ENCODE measurements at regions not wholly inside any gene's neighbourhood (a gene's known extent, or its start where the extent isn't known, plus 50 kb on each side); places are given as distances from the start of the nearest gene placed in this dataset.
A peak's percentile ranks its signal among the peaks of the same experiment; 100 is the strongest.

DNA sequence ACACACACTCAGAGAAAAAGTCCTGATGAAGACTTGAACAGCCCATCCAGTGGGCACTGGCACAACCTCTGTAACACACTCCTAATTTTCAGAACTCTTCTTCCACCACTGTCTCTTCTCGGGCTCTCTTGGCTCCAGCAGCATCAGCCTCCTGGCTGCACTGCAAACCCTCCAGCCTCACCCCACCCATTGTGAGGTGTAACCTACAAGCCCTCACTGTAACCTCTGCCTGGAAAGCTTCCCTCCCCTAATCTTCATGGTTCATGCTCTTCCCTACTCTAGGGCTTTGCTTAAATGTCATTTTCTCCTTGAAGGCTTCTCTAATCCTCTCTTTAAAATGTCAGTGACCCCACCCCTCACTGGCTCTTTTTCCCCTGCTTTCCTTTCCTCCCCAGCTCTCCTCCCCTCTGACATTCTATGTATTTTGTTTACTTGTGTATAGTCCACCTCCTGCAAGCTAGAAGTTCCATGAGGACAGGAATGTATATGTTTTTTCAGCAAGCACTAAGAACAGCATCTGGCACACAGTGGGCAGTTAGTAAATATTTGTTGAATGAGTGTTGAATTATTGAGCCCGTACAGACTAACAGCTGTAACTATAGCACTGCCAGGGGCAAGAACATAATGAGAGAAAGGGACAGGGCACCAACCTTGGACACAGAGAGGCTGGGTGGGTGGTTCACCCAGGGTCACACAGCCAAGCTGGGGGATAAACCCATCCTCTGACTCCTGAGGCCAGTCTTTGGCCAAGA lies 76.4 kb downstream of the ESM1 start:
- peak; percentile 27 for DNase-seq (ENCODE audit: low read depth)
- no peak overlapping the region for H3K4me3 ChIP-seq (ENCODE audit: low read depth, low read length)
- TF ChIP-seq, protein P1, sequence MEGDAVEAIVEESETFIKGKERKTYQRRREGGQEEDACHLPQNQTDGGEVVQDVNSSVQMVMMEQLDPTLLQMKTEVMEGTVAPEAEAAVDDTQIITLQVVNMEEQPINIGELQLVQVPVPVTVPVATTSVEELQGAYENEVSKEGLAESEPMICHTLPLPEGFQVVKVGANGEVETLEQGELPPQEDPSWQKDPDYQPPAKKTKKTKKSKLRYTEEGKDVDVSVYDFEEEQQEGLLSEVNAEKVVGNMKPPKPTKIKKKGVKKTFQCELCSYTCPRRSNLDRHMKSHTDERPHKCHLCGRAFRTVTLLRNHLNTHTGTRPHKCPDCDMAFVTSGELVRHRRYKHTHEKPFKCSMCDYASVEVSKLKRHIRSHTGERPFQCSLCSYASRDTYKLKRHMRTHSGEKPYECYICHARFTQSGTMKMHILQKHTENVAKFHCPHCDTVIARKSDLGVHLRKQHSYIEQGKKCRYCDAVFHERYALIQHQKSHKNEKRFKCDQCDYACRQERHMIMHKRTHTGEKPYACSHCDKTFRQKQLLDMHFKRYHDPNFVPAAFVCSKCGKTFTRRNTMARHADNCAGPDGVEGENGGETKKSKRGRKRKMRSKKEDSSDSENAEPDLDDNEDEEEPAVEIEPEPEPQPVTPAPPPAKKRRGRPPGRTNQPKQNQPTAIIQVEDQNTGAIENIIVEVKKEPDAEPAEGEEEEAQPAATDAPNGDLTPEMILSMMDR (conservative IDR thresholded peaks at IDR 0.05; ENCODE audit: low read depth, low read length): no peak

DNA sequence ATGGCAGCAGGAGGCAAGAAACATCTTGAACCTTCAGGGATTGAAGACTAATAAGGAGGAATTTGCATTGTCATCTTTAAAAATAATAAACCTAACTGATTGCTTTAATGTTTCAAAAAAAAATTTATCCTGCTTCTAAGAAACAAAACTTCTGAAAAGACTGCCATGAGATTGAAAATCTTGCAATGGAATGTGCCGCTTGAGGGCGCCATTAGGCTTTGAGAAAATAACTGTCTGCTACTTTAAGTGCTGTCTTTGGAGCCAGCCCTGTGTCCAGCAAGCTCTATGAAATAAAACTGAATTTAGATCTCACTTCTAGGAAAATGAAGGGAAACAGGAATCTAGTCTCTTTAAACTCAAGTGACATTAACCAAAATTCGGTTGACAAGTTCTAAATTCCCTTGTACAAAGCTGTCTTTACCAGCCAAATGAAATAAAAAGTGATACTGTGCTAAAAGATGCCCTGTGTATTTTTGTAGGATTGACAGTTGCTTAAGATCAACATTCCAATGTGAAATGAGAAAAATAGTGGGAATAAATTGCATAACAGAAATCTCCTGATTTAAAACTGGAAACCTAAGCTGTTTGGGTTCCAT lies 79.4 kb downstream of the ESM1 start:
- no peak overlapping the region for H3K4me3 ChIP-seq (ENCODE audit: low read depth, low read length)
- DNase-seq (ENCODE audit: low read depth): peak; percentile 92
- TF ChIP-seq, protein P1 (conservative IDR thresholded peaks at IDR 0.05; ENCODE audit: low read depth, low read length): peak; percentile 83

DNA sequence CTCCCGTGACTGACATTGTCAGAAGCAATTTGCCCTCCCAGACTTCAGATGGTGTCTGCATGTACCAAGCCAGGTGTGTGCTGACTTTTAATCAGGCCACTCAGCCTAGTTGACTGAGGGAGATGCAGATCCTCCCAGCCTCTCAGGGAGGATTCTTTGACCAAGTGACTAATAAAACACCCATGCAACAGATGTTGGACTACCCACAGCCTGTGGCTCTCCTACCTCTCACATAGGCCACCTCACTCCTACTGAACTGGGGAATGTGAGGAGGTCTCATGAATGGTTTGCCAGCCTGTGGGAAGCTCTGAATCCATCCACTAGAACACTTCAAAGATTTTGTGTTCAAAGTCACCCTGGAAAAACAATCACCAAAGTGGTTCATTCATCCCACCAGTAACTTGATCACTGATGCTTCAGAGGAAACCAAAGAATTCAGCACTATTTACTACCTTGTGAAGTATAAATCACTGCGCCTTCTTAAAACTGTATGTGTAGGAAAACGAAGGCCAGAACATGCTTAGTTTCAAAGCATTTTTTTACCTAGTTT lies 80.1 kb downstream of the ESM1 start:
- DNase-seq (ENCODE audit: low read depth): no peak
- TF ChIP-seq, protein P1 (conservative IDR thresholded peaks at IDR 0.05; ENCODE audit: low read depth, low read length): no peak
- no peak overlapping the region for H3K4me3 ChIP-seq (ENCODE audit: low read depth, low read length)

DNA sequence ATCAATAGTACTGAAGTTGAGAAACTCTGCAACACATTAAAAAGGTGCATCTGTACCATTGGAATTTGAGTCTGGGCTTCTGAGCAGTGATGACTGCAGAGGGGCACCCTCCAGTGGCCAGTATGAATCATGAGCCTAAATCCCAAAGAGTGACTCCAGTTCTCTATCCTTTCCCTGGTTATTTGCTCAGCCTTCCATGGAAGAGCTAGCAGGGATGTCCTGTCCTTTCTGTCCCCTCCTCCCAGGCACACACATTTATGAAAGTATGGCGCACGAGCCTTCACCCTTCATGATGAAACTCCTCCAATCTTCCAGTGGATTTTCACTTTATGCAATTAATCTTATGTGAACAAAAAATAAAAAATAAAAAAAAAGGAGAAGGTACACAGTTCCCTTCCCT lies 81.0 kb downstream of the ESM1 start:
- DNase-seq (ENCODE audit: low read depth): peak; percentile 77
- H3K4me3 ChIP-seq (ENCODE audit: low read depth, low read length): no peak overlapping the region
- TF ChIP-seq, protein P1 (conservative IDR thresholded peaks at IDR 0.05; ENCODE audit: low read depth, low read length): peak; percentile 82

DNA sequence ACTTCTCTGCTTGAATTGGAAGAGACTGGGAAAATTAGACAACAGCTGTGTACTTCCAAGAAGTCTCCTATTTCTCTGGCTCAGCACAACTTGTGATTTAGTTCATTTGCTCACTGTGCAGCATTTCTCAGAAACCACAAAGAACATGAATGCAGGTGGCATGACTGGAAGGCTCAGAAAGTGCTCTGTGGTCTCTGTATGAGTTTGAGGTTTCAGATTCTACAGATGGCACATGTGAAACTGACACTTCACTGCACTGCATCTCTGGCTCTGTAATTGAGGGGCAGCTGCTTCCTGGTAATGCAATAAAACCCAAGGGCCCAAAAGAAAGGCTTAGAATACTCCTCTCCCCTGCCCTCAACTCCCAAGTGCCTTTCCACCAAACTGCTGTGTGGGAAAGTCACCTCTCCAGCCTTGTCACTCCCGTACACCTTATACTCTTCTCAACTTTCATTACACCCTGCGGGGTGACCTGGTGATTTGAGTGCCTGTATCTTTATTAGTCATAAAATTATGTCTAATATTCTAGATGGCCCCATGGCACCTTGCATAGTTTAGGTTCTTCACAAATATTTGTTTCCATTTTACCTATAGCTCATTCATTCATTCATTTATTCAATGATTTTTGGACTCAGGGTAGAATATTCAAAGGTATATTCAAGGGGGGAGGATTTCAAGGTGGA lies 82.5 kb downstream of the ESM1 start:
- peak; percentile 88 for DNase-seq (ENCODE audit: low read depth)
- TF ChIP-seq, protein P1 (conservative IDR thresholded peaks at IDR 0.05; ENCODE audit: low read depth, low read length): no peak
- H3K4me3 ChIP-seq (ENCODE audit: low read depth, low read length): no peak overlapping the region

DNA sequence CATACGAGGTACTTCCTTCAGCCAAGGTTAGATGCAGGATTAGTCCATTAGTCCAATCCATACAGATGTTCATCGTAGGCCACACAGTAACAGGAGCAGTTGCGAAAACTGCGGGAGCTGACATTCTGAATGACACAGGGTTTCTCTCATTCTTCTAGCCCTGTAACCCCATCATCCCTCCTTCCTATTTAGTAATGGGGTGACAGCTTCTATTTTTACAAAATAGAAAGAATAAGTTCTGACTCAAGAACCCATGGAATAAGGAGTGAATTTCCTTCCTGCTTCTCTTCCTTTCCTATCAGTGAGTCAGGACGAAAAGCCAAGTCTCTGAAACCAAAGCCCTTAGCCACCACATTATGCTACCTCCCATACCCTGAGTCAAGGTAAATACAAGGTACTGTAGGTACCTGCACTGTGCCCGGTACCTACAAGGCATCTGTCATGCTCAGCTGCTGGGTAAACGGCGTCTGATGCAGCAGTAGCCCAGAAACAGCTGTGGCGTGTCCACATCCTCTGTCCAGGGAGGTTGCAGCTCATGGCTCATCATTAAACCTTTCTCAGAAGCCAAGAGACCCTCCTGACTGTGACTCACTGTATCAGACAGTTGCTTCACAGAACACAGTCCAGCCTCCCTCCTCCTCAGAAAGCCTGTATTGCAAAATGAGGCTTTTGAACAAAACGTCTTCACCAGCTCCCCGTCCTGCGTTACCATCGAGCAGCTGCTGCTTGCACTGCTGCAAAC lies 84.2 kb downstream of the ESM1 start:
- H3K4me3 ChIP-seq (ENCODE audit: low read depth, low read length): no peak overlapping the region
- peak; percentile 97 for DNase-seq (ENCODE audit: low read depth)
- TF ChIP-seq, protein P1 (conservative IDR thresholded peaks at IDR 0.05; ENCODE audit: low read depth, low read length): no peak

Data from choroid plexus epithelial cell (primary cell).